Spleen (tissue), 7 donors: ENCODE measurements at regions not wholly inside any gene's neighbourhood (a gene's known extent, or its start where the extent isn't known, plus 50 kb on each side); places are given as distances from the start of the nearest gene placed in this dataset.
A peak's percentile ranks its signal among the peaks of the same experiment; 100 is the strongest.

Source experiments
- CTCF ChIP-seq, 11 experiments: fragments of 200-600 bp in 7 of 11; fragments of 450-650 bp in 4 of 11; sonication (generic) in 4 of 11; IDR thresholded peaks in 8 of 11; conservative IDR thresholded peaks in 3 of 11; 1 replicate in 7 of 11; 2 replicates in 4 of 11; pipeline versions ENCODE4 v1.4.0 to v1.8.0; 2016 to 2021; ENCODE audit warnings: antibody characterized with exemption in 11 of 11, inconsistent platforms in 4 of 11, mild to moderate bottlenecking in 1 of 11
- POLR2A ChIP-seq, 3 donors: fragments of 450-650 bp; IDR thresholded peaks; one replicate each; pipeline ENCODE4 v1.5.1; 2017; ENCODE audit warnings: antibody characterized with exemption in 3 of 3, mild to moderate bottlenecking in 1 of 3
- donor health status: DM: no; HTN: no; CAD: no; lungs with moderate emphysema.
- donor health status: DM: no; HTN: no; CAD: no.
- donor health status: DM: no; HTN: no; CAD: no.

- TF ChIP-seq CTCF (IDR thresholded peaks at IDR 0.05 in 8 of 11, conservative IDR thresholded peaks at IDR 0.05 in 3 of 11) (peak in 9 of 11 experiments; percentile 15 to 67 (median 45)), POLR2A (IDR thresholded peaks at IDR 0.05) (no peak)
Measured at GRCh38 chr14:106442857-106443256, 916.5 kb downstream of the TMEM121 start.
